ENCODE measurements at regions not wholly inside any gene's neighbourhood (a gene's known extent, or its start where the extent isn't known, plus 50 kb on each side); places are given as distances from the start of the nearest gene placed in this dataset.
"Not testable (repeated sequence)": the region's sequence is repeated elsewhere in the genome, so short reads cannot be mapped to it uniquely, and the experiment has no call there.

GRCh38 chr16:8407351-8407750, 183.0 kb downstream of the TMEM114 start:
- Mint-ChIP-seq H3K27ac (no peak overlapping the region), H3K4me3 (no peak overlapping the region), H3K27me3 (no peaks in the 10 kb centered on the region), H3K4me1 (no peaks in the 10 kb centered on the region), H3K36me3 (ENCODE audit: low read depth) (no peaks in the 10 kb centered on the region), H3K9me3 (peaks cover 4% of the 10 kb centered on the region)
- intact Hi-C loops (cut with micrococcal nuclease), result no loop called here
- POLR2A ChIA-PET, result no interaction called here
- DNase-seq (no peak), ATAC-seq (ENCODE audit: low read depth) (no peak)
- TF ChIP-seq, protein P1, sequence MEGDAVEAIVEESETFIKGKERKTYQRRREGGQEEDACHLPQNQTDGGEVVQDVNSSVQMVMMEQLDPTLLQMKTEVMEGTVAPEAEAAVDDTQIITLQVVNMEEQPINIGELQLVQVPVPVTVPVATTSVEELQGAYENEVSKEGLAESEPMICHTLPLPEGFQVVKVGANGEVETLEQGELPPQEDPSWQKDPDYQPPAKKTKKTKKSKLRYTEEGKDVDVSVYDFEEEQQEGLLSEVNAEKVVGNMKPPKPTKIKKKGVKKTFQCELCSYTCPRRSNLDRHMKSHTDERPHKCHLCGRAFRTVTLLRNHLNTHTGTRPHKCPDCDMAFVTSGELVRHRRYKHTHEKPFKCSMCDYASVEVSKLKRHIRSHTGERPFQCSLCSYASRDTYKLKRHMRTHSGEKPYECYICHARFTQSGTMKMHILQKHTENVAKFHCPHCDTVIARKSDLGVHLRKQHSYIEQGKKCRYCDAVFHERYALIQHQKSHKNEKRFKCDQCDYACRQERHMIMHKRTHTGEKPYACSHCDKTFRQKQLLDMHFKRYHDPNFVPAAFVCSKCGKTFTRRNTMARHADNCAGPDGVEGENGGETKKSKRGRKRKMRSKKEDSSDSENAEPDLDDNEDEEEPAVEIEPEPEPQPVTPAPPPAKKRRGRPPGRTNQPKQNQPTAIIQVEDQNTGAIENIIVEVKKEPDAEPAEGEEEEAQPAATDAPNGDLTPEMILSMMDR (IDR thresholded peaks at IDR 0.05), result no peak
- CTCF ChIA-PET, result no interaction called here

DNA sequence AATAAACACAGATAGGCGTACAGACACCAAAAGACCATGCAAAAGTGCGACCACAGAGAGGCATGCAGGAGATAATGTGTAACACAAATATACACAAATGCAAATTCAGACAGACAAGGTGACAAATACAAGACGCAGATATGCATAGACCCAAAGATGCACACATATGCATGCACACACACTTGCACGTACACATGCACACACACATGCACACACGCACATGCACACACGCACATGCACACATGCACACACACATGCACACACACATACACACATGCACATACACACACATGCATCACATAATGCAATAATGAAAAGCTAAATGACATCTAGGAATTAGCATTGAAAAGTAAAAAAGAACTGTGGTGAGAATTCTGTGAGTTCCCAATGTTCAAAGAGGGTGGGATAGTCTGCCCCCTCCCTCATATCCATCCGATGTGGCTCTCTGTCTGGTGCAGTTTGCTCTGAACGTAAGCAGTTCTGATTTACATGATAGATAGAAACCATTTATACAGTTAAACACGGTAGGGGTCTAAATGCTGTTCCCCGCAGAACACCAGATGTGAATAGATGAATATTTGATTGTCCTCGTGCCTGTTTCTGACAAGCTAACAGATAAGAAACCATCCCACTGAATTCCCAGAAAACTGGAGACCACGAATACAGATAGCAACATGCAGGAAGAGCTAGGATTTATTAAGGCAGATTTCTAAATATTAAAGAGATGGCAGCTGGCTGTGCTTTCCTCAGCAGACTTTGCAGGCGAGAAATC, 186.1 kb downstream of the TMEM114 start:
- DNase-seq, result no peak
- intact Hi-C loops (cut with micrococcal nuclease), result no loop called here
- no peak for ATAC-seq (ENCODE audit: low read depth)
- TF ChIP-seq, protein P1 (IDR thresholded peaks at IDR 0.05), result no peak
- H3K36me3 Mint-ChIP-seq (ENCODE audit: low read depth), result no peaks in the 10 kb centered on the region
- peaks cover 4% of the 10 kb centered on the region for H3K9me3 Mint-ChIP-seq
- no peak overlapping the region for H3K27ac Mint-ChIP-seq
- ChIA-PET CTCF (no interaction called here), POLR2A (no interaction called here)
- H3K4me3 Mint-ChIP-seq, result no peak overlapping the region
- no peaks in the 10 kb centered on the region for H3K27me3 Mint-ChIP-seq
- H3K4me1 Mint-ChIP-seq, result no peaks in the 10 kb centered on the region

DNA sequence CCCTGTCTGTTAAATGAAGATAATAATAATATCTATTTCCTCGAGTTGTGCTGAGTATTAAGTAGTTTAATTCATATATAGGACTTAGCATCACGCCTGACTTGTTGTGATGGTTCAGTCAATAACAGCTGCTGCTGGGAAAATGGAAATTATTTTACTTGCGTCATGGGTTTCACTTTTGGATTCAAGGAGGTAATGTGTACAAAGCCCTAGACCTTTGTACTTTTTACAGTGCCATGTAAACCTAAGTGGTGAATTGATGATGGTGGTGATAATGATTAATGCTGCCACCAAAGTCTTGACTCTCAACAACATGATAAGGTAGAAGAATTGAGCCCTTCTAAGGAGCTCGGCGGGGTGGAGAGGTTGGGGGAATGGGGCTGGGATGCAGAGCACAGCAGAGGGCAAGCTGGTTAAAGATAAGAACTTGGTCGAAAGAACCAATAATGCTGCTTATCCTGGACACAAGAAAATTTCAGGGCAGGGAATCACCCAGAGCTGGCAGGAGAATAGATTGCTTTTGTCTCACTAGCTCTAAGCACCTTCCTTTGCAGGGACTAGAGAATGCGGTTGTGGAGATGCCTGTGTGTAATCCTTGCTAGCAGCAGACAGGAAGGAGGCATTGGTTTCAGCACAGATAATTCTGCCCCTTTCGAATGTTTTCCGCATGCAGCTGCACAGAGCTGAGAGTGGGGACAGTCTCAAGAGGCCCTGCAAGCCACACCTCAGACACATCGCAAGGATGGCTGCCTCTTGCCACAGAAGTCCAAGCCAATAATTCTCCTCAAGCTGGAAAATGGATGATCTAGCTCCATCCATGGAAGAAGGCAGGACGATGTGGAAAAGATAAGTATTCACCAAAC, 187.1 kb downstream of the TMEM114 start:
- POLR2A ChIA-PET, result no interaction called here
- H3K4me3 Mint-ChIP-seq, result no peak overlapping the region
- intact Hi-C loops (cut with micrococcal nuclease), result no loop called here
- no peaks in the 10 kb centered on the region for H3K36me3 Mint-ChIP-seq (ENCODE audit: low read depth)
- ATAC-seq (ENCODE audit: low read depth) (no peak), DNase-seq (no peak)
- H3K27me3 Mint-ChIP-seq, result no peaks in the 10 kb centered on the region
- TF ChIP-seq, protein P1 (IDR thresholded peaks at IDR 0.05), result no peak
- H3K27ac Mint-ChIP-seq, result no peak overlapping the region
- peaks cover 4% of the 10 kb centered on the region for H3K9me3 Mint-ChIP-seq
- no peaks in the 10 kb centered on the region for H3K4me1 Mint-ChIP-seq
- CTCF ChIA-PET, result no interaction called here

DNA sequence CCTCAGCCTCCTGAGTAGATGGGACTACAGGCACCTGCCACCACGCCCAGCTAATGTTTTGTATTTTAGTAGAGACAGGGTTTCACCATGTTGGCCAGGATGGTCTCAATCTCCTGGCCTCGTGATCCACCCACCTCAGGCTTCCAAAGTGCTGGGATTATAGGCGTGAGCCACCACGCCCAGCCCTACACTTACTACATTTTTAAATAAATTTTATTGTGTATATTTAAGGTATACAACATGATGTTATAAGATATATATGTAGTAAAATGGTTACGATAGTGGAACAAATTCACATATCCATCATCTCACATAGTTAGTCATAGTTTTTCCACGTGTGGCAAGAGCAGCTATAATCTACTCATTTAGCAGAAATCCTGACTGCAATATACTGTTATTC, 189.6 kb downstream of the TMEM114 start:
- H3K4me3 Mint-ChIP-seq, CTCF ChIA-PET: not testable (repeated sequence)

GRCh38 chr16:8398548-8398947, 191.8 kb downstream of the TMEM114 start:
- H3K4me3 Mint-ChIP-seq, result no peak overlapping the region
- no peaks in the 10 kb centered on the region for H3K36me3 Mint-ChIP-seq (ENCODE audit: low read depth)
- POLR2A ChIA-PET, result no interaction called here
- CTCF ChIA-PET, result no interaction called here
- no peak for DNase-seq
- no peak overlapping the region for H3K27ac Mint-ChIP-seq
- no peaks in the 10 kb centered on the region for H3K27me3 Mint-ChIP-seq
- intact Hi-C loops (cut with micrococcal nuclease), result no loop called here
- H3K9me3 Mint-ChIP-seq, result no peaks in the 10 kb centered on the region
- TF ChIP-seq, protein P1 (IDR thresholded peaks at IDR 0.05), result no peak
- H3K4me1 Mint-ChIP-seq, result no peaks in the 10 kb centered on the region
- no peak for ATAC-seq (ENCODE audit: low read depth)

More for the DNA sequence above, 189.6 kb downstream of the TMEM114 start:
- intact Hi-C loops (cut with micrococcal nuclease); H3K36me3 Mint-ChIP-seq (ENCODE audit: low read depth); DNase-seq; POLR2A ChIA-PET; H3K9me3 Mint-ChIP-seq; H3K27ac Mint-ChIP-seq; ATAC-seq (ENCODE audit: low read depth); H3K27me3 Mint-ChIP-seq; H3K4me1 Mint-ChIP-seq: not testable (repeated sequence)

Data from activated B cell treated with CpG ODN at 0.5 μM for 24 hours (primary cell).